ENCODE measurements at regions not wholly inside any gene's neighbourhood (a gene's known extent, or its start where the extent isn't known, plus 50 kb on each side); places are given as distances from the start of the nearest gene placed in this dataset.

GRCh38 chr3:193998628-193999195 lies 137.2 kb upstream of the HES1 start:
- TF ChIP-seq POLR2A (IDR thresholded peaks at IDR 0.05) (no peak), CTCF (IDR thresholded peaks at IDR 0.05 in 8 of 11, conservative IDR thresholded peaks at IDR 0.05 in 3 of 11) (no peak), POLR2AphosphoS5 (IDR thresholded peaks at IDR 0.05) (no peak)
